H9 (cell line): ENCODE measurements at regions not wholly inside any gene's neighbourhood (a gene's known extent, or its start where the extent isn't known, plus 50 kb on each side); places are given as distances from the start of the nearest gene placed in this dataset.

Experiments used
- DNase-seq: peaks from one replicate; pipeline ENCODE4 v3.0.0-alpha.2; 2017
- H2AFZ ChIP-seq: one replicate; pipeline ENCODE4 v1.6.1; 2013; ENCODE audit warnings: mild to moderate bottlenecking, low read length, control low read depth, moderate library complexity
- H2AK5ac ChIP-seq: 2 replicates; pipeline ENCODE4 v1.6.1; 2013; ENCODE audit warnings: low read length, control low read depth, mixed read lengths; ENCODE audit not compliant: insufficient read length
- H2BK120ac ChIP-seq: one replicate; pipeline ENCODE4 v1.6.1; 2013; ENCODE audit warnings: low read depth, mild to moderate bottlenecking, low read length, control low read depth, inconsistent platforms; ENCODE audit not compliant: poor library complexity, severe bottlenecking
- H2BK12ac ChIP-seq: 2 replicates; pipeline ENCODE4 v1.6.1; 2013; ENCODE audit warnings: low read length, control low read depth, mixed read lengths, low read depth; ENCODE audit not compliant: insufficient read length
- H2BK15ac ChIP-seq: 2 replicates; pipeline ENCODE4 v1.6.1; 2013; ENCODE audit warnings: low read depth, low read length, control low read depth
- H2BK20ac ChIP-seq: one replicate; pipeline ENCODE4 v1.6.1; 2013; ENCODE audit warnings: low read depth, mild to moderate bottlenecking, low read length, control low read depth, inconsistent platforms; ENCODE audit not compliant: poor library complexity, severe bottlenecking
- H2BK5ac ChIP-seq: 2 replicates; pipeline ENCODE4 v1.6.1; 2013; ENCODE audit warnings: low read length, control low read depth, mixed read lengths; ENCODE audit not compliant: insufficient read length
- H3K14ac ChIP-seq: 2 replicates; pipeline ENCODE4 v1.6.1; 2013; ENCODE audit warnings: low read length, control low read depth; ENCODE audit not compliant: insufficient read depth
- H3K18ac ChIP-seq: 2 replicates; pipeline ENCODE4 v1.6.1; 2013; ENCODE audit warnings: low read depth, mild to moderate bottlenecking, mixed read lengths, low read length, control low read depth; ENCODE audit not compliant: insufficient read length
- H3K23ac ChIP-seq: 2 replicates; pipeline ENCODE4 v1.6.1; 2013; ENCODE audit warnings: low read length, control low read depth, mixed read lengths, low read depth; ENCODE audit not compliant: insufficient read length
- H3K23me2 ChIP-seq: 2 replicates; pipeline ENCODE4 v1.6.1; 2013; ENCODE audit warnings: low read depth, mild to moderate bottlenecking, mixed read lengths, low read length, control low read depth; ENCODE audit not compliant: insufficient read length, poor library complexity, severe bottlenecking
- H3K27ac ChIP-seq: 2 replicates; pipeline ENCODE4 v1.5.1; 2013; ENCODE audit warnings: low read length, control low read depth, mixed read lengths, low read depth; ENCODE audit not compliant: insufficient read length
- H3K27me3 ChIP-seq: 2 replicates; pipeline ENCODE4 v1.6.1; 2013; ENCODE audit warnings: low read length, control low read depth, inconsistent platforms; ENCODE audit not compliant: insufficient read depth
- H3K4ac ChIP-seq: 2 replicates; pipeline ENCODE4 v1.6.1; 2013; ENCODE audit warnings: low read depth, mild to moderate bottlenecking, control low read depth, inconsistent platforms, low read length, moderate library complexity
- H3K4me1 ChIP-seq: 2 replicates; pipeline ENCODE4 v1.6.1; 2013; ENCODE audit warnings: low read length, control low read depth, inconsistent platforms; ENCODE audit not compliant: insufficient read depth
- H3K4me2 ChIP-seq: 2 replicates; pipeline ENCODE4 v1.6.1; 2013; ENCODE audit warnings: low read length, control low read depth, mixed read lengths; ENCODE audit not compliant: insufficient read length, insufficient read depth
- H3K56ac ChIP-seq: 2 replicates; pipeline ENCODE4 v1.6.1; 2013; ENCODE audit warnings: low read depth, mild to moderate bottlenecking, mixed read lengths, low read length, control low read depth; ENCODE audit not compliant: insufficient read length
- H3K79me1 ChIP-seq: 2 replicates; pipeline ENCODE4 v1.6.1; 2013; ENCODE audit warnings: low read depth, mild to moderate bottlenecking, moderate library complexity, low read length, control low read depth, inconsistent platforms; ENCODE audit not compliant: insufficient read depth, poor library complexity, severe bottlenecking
- H3K79me2 ChIP-seq: 2 replicates; pipeline ENCODE4 v1.6.1; 2013; ENCODE audit warnings: low read length, control low read depth, inconsistent platforms; ENCODE audit not compliant: insufficient read depth
- H3K9ac ChIP-seq: 2 replicates; pipeline ENCODE4 v1.6.1; 2013; ENCODE audit warnings: low read length, control low read depth, mixed read lengths; ENCODE audit not compliant: insufficient read length; ENCODE audit errors: extremely low read depth
- H3K9me3 ChIP-seq: one replicate; pipeline ENCODE4 v1.6.1; 2013; ENCODE audit warnings: low read depth, low read length, inconsistent platforms; ENCODE audit not compliant: control insufficient read depth
- H3T11ph ChIP-seq: one replicate; pipeline ENCODE4 v1.6.1; 2013; ENCODE audit warnings: mild to moderate bottlenecking, low read length, control low read depth, inconsistent platforms
- H4K20me1 ChIP-seq: one replicate; pipeline ENCODE4 v1.6.1; 2013; ENCODE audit not compliant: control insufficient read depth, insufficient read length, insufficient read depth
- H4K5ac ChIP-seq: 2 replicates; pipeline ENCODE4 v1.6.1; 2013; ENCODE audit warnings: low read depth, mild to moderate bottlenecking, mixed read lengths, low read length, control low read depth; ENCODE audit not compliant: insufficient read length
- H4K8ac ChIP-seq: replicated peaks from 2 replicates; pipeline ENCODE4 v1.6.1; 2013; ENCODE audit warnings: low read length, control low read depth, mixed read lengths, low read depth; ENCODE audit not compliant: insufficient read length
- H4K91ac ChIP-seq: 2 replicates; pipeline ENCODE4 v1.6.1; 2013; ENCODE audit warnings: low read depth, mild to moderate bottlenecking, moderate library complexity, mixed read lengths, low read length, control low read depth; ENCODE audit not compliant: insufficient read length
- H3K27ac Mint-ChIP-seq, 3 experiments: 2 replicates in 2 of 3; 3 replicates in 1 of 3; pipeline ENCODE4 v1.8.0; 2020 to 2021; ENCODE audit warnings: mixed read lengths in 3 of 3, mild to moderate bottlenecking in 1 of 3, moderate library complexity in 1 of 3
- H3K27me3 Mint-ChIP-seq: 2 replicates; pipeline ENCODE4 v1.8.0; 2021; ENCODE audit warnings: low read depth, mild to moderate bottlenecking, moderate library complexity, mixed read lengths
- H3K36me3 Mint-ChIP-seq, 3 experiments: 2 replicates in 2 of 3; 3 replicates in 1 of 3; pipeline ENCODE4 v1.8.0; 2020 to 2021; ENCODE audit warnings: low read depth in 3 of 3, mixed read lengths in 3 of 3; ENCODE audit not compliant: insufficient read depth in 1 of 3
- H3K4me1 Mint-ChIP-seq, 2 experiments: 2 replicates each; pipeline ENCODE4 v1.8.0; 2020; ENCODE audit warnings: mixed read lengths in 2 of 2
- H3K4me3 Mint-ChIP-seq, 2 experiments: 2 replicates in 1 of 2; 3 replicates in 1 of 2; pipeline ENCODE4 v1.8.0; 2020 to 2021; ENCODE audit warnings: mild to moderate bottlenecking in 2 of 2, mixed read lengths in 2 of 2, moderate library complexity in 1 of 2
- H3K9me3 Mint-ChIP-seq, 2 experiments: 2 replicates in 1 of 2; 3 replicates in 1 of 2; pipeline ENCODE4 v1.8.0; 2020; ENCODE audit warnings: mild to moderate bottlenecking in 2 of 2, mixed read lengths in 2 of 2, moderate library complexity in 1 of 2
- CTCF ChIP-seq: fragments of 200-600 bp; sonication (generic); conservative IDR thresholded peaks from 3 replicates; pipeline ENCODE4 v1.8.0; 2021; ENCODE audit warnings: antibody characterized with exemption, mild to moderate bottlenecking
- WGBS: extraction: QIAGEN DNeasy Blood & Tissue Kit; methylation state at CpG from one replicate; pipeline ENCODE4 v1.1.7; 2013; ENCODE audit warnings: missing lambda C conversion rate, low lambda C conversion rate, mixed read lengths; ENCODE audit not compliant: insufficient read length; ENCODE audit errors: extremely low coverage; 5-methylcytosine and 5-hydroxymethylcytosine counted together

GRCh38 chrX:2607113-2607512, 84.0 kb upstream of the CD99 start:
- no peak overlapping the region for H2BK12ac ChIP-seq
- Mint-ChIP-seq H3K27ac (no peak overlapping the region), H3K4me1 (peaks cover 19 to 28% of the 10 kb centered on the region in 2 experiments), H3K9me3 (peaks cover 0 to 3% of the 10 kb centered on the region in 2 experiments; a peak in 1 of 5 replicates), H3K36me3 (peaks cover 12 to 27% (median 14%) of the 10 kb centered on the region in 3 experiments; a peak in 6 of 7 replicates), H3K4me3 (peak overlapping the region; percentile 13 to 14; a peak in 4 of 5 replicates), H3K27me3 (no peaks in the 10 kb centered on the region; the same call in 1 of the 2 replicates)
- H2BK5ac ChIP-seq: no peak overlapping the region
- peaks cover 1% of the 10 kb centered on the region; the same call in 1 of the 2 replicates for H3K79me2 ChIP-seq
- H3K18ac ChIP-seq: no peak overlapping the region
- no peak overlapping the region for H2BK120ac ChIP-seq
- no peak overlapping the region for H2AK5ac ChIP-seq
- H3K14ac ChIP-seq: no peak overlapping the region
- H3K27ac ChIP-seq: no peak overlapping the region
- no peak overlapping the region for H2AFZ ChIP-seq
- H3K4me1 ChIP-seq: no peaks in the 10 kb centered on the region
- no CpG with 5 or more reads among the region's 2 CpGs for WGBS
- H4K5ac ChIP-seq: no peak overlapping the region
- no peak overlapping the region for H2BK20ac ChIP-seq
- H3K4me2 ChIP-seq: no peak overlapping the region
- H3K9ac ChIP-seq: no peak overlapping the region
- no peak overlapping the region for H3K56ac ChIP-seq
- H3T11ph ChIP-seq: no peak overlapping the region
- H4K91ac ChIP-seq: no peak overlapping the region
- H3K9me3 ChIP-seq: no peaks in the 10 kb centered on the region
- no peak for DNase-seq
- H4K20me1 ChIP-seq: no peaks in the 10 kb centered on the region
- no peaks in the 10 kb centered on the region for H3K27me3 ChIP-seq
- H3K4ac ChIP-seq: no peak overlapping the region
- H3K23ac ChIP-seq: no peak overlapping the region
- TF ChIP-seq CTCF: no peak
- no peak overlapping the region for H4K8ac ChIP-seq
- H3K23me2 ChIP-seq: peaks cover 12% of the 10 kb centered on the region
- H3K79me1 ChIP-seq: no peaks in the 10 kb centered on the region
- H2BK15ac ChIP-seq: no peak overlapping the region
